Body of pancreas (tissue), 4 donors: ENCODE measurements at regions not wholly inside any gene's neighbourhood (a gene's known extent, or its start where the extent isn't known, plus 50 kb on each side); places are given as distances from the start of the nearest gene placed in this dataset.

Experiments
- CTCF ChIP-seq, 7 experiments: fragments of 450-650 bp in 4 of 7; fragments of 200-600 bp in 3 of 7; sonication (generic) in 3 of 7; IDR thresholded peaks; one replicate each; pipeline ENCODE4 v1.5.1; 2016 to 2019; ENCODE audit warnings: antibody characterized with exemption in 7 of 7
- POLR2A ChIP-seq, 3 donors: fragments of 450-650 bp; IDR thresholded peaks; one replicate each; pipeline ENCODE4 v1.6.1; 2016; ENCODE audit warnings: antibody characterized with exemption in 3 of 3, mild to moderate bottlenecking in 2 of 3

GRCh38 chr1:71147637-71148360 lies 67.0 kb upstream of the ZRANB2 start:
- TF ChIP-seq CTCF (IDR thresholded peaks at IDR 0.05) (no peak), POLR2A (IDR thresholded peaks at IDR 0.05) (no peak)
